LNCaP clone FGC (cell line): ENCODE measurements at regions not wholly inside any gene's neighbourhood (a gene's known extent, or its start where the extent isn't known, plus 50 kb on each side); places are given as distances from the start of the nearest gene placed in this dataset.

ENCODE experiments used
- DNase-seq: peaks from one replicate; pipeline ENCODE4 v3.0.0-alpha.2; 2011; ENCODE audit warnings: low read depth
- H3K4me3 ChIP-seq: 2 replicates; pipeline ENCODE4 v1.5.1; 2011; ENCODE audit warnings: mild to moderate bottlenecking, low read depth, low read length, control low read depth
- TF ChIP-seq, protein P1 (sequence below): IDR thresholded peaks from 2 replicates; pipeline ENCODE4 v1.5.1; 2012; ENCODE audit warnings: mild to moderate bottlenecking; ENCODE audit not compliant: control insufficient read depth, insufficient read depth; ENCODE audit errors: extremely low read depth

- DNase-seq = no peak
- no peak overlapping the region for H3K4me3 ChIP-seq
- TF ChIP-seq, protein P1, sequence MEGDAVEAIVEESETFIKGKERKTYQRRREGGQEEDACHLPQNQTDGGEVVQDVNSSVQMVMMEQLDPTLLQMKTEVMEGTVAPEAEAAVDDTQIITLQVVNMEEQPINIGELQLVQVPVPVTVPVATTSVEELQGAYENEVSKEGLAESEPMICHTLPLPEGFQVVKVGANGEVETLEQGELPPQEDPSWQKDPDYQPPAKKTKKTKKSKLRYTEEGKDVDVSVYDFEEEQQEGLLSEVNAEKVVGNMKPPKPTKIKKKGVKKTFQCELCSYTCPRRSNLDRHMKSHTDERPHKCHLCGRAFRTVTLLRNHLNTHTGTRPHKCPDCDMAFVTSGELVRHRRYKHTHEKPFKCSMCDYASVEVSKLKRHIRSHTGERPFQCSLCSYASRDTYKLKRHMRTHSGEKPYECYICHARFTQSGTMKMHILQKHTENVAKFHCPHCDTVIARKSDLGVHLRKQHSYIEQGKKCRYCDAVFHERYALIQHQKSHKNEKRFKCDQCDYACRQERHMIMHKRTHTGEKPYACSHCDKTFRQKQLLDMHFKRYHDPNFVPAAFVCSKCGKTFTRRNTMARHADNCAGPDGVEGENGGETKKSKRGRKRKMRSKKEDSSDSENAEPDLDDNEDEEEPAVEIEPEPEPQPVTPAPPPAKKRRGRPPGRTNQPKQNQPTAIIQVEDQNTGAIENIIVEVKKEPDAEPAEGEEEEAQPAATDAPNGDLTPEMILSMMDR = no peak
Measured at GRCh38 chr21:17348357-17348756, 164.5 kb upstream of the CXADR start.

DNA sequence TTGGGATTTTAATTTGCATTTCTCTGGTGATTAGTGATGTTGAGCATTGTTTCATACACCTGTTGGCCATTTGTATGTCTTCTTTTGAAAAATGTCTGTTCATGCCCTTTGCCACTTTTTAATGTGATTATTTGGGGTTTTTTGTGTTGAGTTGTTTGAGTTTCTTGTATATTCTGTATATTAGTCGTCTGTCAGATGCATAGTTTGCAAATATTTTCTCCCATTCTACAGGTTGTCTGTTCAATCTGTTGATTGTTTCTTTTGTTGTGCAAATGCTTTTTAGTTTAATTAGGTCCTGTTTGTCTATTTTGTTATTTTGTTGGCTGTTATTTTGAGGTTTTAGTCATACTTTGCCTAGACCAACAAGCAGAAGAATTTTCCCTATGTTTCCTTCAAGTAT, 164.0 kb upstream of the CXADR start:
- DNase-seq = no peak
- H3K4me3 ChIP-seq = no peak overlapping the region
- TF ChIP-seq, protein P1 = no peak

DNA sequence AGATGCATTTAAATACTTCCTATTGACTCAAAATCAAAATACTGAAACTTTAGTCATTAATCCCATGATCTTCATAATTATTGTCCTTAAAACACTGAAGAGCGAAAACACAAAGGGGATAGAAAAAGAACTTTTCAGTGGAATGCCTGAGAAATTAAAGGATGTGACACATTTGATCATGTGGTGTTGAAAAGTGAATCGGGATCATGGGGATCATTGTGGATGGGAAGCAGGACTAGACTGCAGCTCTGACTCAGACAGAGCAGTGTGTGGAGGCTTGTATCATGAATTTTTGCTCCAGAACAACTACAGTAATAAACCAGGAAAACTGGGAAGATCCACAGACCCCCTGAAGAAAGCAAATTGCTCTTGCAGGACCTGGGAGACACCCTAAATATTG, 161.1 kb upstream of the CXADR start:
- H3K4me3 ChIP-seq = no peak overlapping the region
- DNase-seq = no peak
- TF ChIP-seq, protein P1 = no peak

DNA sequence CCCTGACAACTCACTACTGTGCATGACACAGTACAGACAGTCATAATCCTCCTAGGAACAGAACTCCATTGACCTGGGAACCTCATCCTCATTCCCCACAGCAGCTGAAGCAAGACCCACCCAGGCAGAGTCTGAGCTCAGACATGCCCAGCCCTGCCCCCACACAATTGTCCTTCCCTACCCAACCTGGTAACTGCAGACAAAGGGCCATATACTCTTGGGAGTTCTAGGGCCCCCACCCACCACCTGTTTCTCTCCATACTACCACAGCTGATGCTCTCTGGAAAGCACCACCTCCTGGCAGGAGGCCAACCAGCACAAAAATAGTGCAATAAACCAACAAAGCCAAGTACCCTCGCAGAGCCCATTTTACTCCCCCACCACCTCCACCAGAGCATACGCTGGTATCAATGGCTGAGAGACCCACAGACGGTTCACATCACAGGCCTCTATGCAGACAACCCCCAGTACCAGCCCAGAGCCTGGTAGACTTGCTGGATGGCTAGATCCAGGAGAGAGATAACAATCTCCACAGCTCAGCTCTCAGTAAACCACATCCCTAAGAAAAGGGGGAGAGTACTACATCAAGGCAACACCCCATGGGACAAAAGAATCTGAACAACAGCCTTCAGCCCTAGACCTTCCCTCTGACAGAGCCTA, 159.7 kb upstream of the CXADR start:
- no peak overlapping the region for H3K4me3 ChIP-seq
- no peak for DNase-seq
- TF ChIP-seq, protein P1 = no peak

- no peak overlapping the region for H3K4me3 ChIP-seq
- DNase-seq = no peak
- TF ChIP-seq, protein P1 = no peak
Measured at GRCh38 chr21:17359781-17360180, 153.1 kb upstream of the CXADR start.

GRCh38 chr21:17368748-17369363, 144.0 kb upstream of the CXADR start:
- no peak overlapping the region for H3K4me3 ChIP-seq
- no peak for DNase-seq
- TF ChIP-seq, protein P1 = no peak

DNA sequence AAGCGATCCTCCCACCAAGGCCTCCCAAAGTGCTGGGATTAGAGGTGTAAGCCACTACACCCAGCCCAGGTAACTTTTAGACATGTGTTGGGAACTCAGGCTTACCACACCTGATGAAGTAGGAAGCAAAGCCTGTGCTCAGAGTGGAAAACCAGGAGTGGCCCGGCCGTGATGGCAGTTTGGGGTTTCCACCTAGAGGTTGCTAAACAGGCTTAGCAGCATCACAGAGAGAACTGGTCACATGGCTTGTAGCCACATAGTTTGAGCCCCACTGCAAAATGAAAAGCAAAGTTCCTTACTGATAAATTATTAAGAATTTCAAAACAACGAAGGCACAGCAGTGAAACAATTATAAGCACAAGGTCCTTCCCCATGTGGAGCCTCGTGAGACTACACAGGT, 142.6 kb upstream of the CXADR start:
- no peak for DNase-seq
- no peak overlapping the region for H3K4me3 ChIP-seq
- TF ChIP-seq, protein P1 = no peak
